Activated B cell treated with CpG ODN at 0.5 μM for 24 hours (primary cell): ENCODE measurements at regions not wholly inside any gene's neighbourhood (a gene's known extent, or its start where the extent isn't known, plus 50 kb on each side); places are given as distances from the start of the nearest gene placed in this dataset.

ENCODE experiments used
- ATAC-seq: fragments of 200-7000 bp; cut with Tn5 transposase; one replicate; pipeline ENCODE4 v1.10.0; 2021; ENCODE audit warnings: low read depth, mild to moderate bottlenecking, moderate library complexity
- CTCF ChIA-PET: fragments of 350-600 bp; sonication (Branson Sonifier 250); formaldehyde crosslinking; loops from one replicate; lab custom pipeline; 2021; ENCODE audit warnings: antibody characterized with exemption; lab: Charles Lee
- POLR2A ChIA-PET: fragments of 350-600 bp; sonication (Branson Sonifier 250); formaldehyde crosslinking; loops from one replicate; lab custom pipeline; 2021; ENCODE audit warnings: antibody characterized with exemption; lab: Charles Lee
- DNase-seq: peaks from one replicate; pipeline ENCODE4 v3.0.0; 2022
- H3K27ac Mint-ChIP-seq: one replicate; pipeline ENCODE4 v1.8.0; 2020; ENCODE audit warnings: mixed read lengths
- H3K27me3 Mint-ChIP-seq: one replicate; pipeline ENCODE4 v1.8.0; 2021; ENCODE audit warnings: mixed read lengths
- H3K36me3 Mint-ChIP-seq: one replicate; pipeline ENCODE4 v1.8.0; 2021; ENCODE audit warnings: low read depth, mixed read lengths
- H3K4me1 Mint-ChIP-seq: one replicate; pipeline ENCODE4 v1.8.0; 2021; ENCODE audit warnings: mixed read lengths
- H3K4me3 Mint-ChIP-seq: one replicate; pipeline ENCODE4 v1.8.0; 2020; ENCODE audit warnings: mild to moderate bottlenecking, mixed read lengths
- H3K9me3 Mint-ChIP-seq: one replicate; pipeline ENCODE4 v1.8.0; 2020; ENCODE audit warnings: mixed read lengths
- intact Hi-C: fragments of 100-400 bp; cut with micrococcal nuclease; formaldehyde crosslinking; loops from one replicate; pipeline ENCODE4 v1.15.1; 2024
- TF ChIP-seq, protein P1 (sequence below): fragments of 200-600 bp; IDR thresholded peaks from one replicate; pipeline ENCODE4 v1.8.0; 2022; ENCODE audit warnings: antibody characterized with exemption, mild to moderate bottlenecking

- H3K27ac Mint-ChIP-seq: no peak overlapping the region
- no peak for DNase-seq
- no peak for ATAC-seq
- intact Hi-C loops: no loop called here
- CTCF ChIA-PET: no interaction called here
- no peaks in the 10 kb centered on the region for H3K9me3 Mint-ChIP-seq
- POLR2A ChIA-PET: no interaction called here
- H3K36me3 Mint-ChIP-seq: no peaks in the 10 kb centered on the region
- TF ChIP-seq, protein P1, sequence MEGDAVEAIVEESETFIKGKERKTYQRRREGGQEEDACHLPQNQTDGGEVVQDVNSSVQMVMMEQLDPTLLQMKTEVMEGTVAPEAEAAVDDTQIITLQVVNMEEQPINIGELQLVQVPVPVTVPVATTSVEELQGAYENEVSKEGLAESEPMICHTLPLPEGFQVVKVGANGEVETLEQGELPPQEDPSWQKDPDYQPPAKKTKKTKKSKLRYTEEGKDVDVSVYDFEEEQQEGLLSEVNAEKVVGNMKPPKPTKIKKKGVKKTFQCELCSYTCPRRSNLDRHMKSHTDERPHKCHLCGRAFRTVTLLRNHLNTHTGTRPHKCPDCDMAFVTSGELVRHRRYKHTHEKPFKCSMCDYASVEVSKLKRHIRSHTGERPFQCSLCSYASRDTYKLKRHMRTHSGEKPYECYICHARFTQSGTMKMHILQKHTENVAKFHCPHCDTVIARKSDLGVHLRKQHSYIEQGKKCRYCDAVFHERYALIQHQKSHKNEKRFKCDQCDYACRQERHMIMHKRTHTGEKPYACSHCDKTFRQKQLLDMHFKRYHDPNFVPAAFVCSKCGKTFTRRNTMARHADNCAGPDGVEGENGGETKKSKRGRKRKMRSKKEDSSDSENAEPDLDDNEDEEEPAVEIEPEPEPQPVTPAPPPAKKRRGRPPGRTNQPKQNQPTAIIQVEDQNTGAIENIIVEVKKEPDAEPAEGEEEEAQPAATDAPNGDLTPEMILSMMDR: no peak
- peaks cover 8% of the 10 kb centered on the region for H3K27me3 Mint-ChIP-seq
- no peaks in the 10 kb centered on the region for H3K4me1 Mint-ChIP-seq
- no peak overlapping the region for H3K4me3 Mint-ChIP-seq
Measured at GRCh38 chr1:47656719-47657685, 219.2 kb downstream of the FOXD2 start.

DNA sequence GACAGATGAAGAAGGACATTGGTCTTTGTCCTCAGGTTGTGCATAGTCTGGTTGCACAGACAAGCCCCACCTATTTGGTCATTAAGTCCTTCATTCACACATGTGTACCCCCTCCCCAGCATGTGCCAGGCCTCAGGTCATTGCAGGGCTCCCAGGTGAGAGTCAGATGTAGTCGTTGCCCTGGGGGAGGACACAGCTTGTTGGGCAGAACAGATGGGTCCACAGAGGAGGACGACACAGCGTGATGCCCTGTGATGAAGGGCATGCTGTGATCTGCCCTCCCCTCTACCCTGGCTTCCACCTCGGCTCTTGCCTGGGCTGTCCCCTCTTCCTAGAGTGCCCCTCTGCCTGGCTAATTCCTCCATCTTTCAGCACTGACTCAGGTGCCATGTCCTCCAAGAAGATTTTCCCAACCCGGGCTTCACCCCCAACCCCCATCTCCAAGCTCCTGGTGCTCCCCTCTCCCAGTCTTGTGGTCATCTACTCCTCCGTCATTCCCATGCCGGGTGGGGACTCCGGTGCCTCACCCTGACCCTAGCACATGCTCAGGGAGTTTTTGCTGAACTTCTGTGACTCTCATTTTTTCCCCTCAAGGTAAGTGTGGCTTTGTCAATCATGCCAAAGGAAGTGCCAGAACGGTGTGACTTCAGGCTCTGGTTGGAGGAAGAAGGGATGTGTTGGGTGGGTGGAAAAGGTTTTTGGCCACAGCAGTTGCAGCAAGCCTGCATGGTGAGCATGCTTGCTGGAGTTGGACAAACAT is 220.5 kb downstream of the FOXD2 start:
- H3K4me1 Mint-ChIP-seq: no peaks in the 10 kb centered on the region
- no peaks in the 10 kb centered on the region for H3K9me3 Mint-ChIP-seq
- intact Hi-C loops: no loop called here
- no peak overlapping the region for H3K4me3 Mint-ChIP-seq
- peaks cover 8% of the 10 kb centered on the region for H3K27me3 Mint-ChIP-seq
- DNase-seq (no peak), ATAC-seq (no peak)
- H3K36me3 Mint-ChIP-seq: no peaks in the 10 kb centered on the region
- ChIA-PET POLR2A (no interaction called here), CTCF (no interaction called here)
- TF ChIP-seq, protein P1: no peak
- no peak overlapping the region for H3K27ac Mint-ChIP-seq

GRCh38 chr1:47659146-47659545 is 221.3 kb downstream of the FOXD2 start:
- Mint-ChIP-seq H3K27ac (no peak overlapping the region), H3K4me1 (no peaks in the 10 kb centered on the region), H3K4me3 (no peak overlapping the region)

GRCh38 chr1:47660622-47661021 is 222.8 kb downstream of the FOXD2 start:
- Mint-ChIP-seq H3K4me3 (no peak overlapping the region), H3K27me3 (peaks cover 4% of the 10 kb centered on the region), H3K27ac (no peak overlapping the region), H3K9me3 (no peaks in the 10 kb centered on the region), H3K4me1 (no peaks in the 10 kb centered on the region), H3K36me3 (no peaks in the 10 kb centered on the region)
- DNase-seq (no peak), ATAC-seq (no peak)
- ChIA-PET CTCF (no interaction called here), POLR2A (no interaction called here)
- intact Hi-C loops: no loop called here
- TF ChIP-seq, protein P1: no peak

More at GRCh38 chr1:47659146-47659545, 221.3 kb downstream of the FOXD2 start:
- POLR2A ChIA-PET: no interaction called here
- ATAC-seq (no peak), DNase-seq (no peak)
- TF ChIP-seq, protein P1: no peak
- H3K9me3 Mint-ChIP-seq: no peaks in the 10 kb centered on the region
- H3K27me3 Mint-ChIP-seq: peaks cover 8% of the 10 kb centered on the region
- intact Hi-C loops: no loop called here
- no peaks in the 10 kb centered on the region for H3K36me3 Mint-ChIP-seq
- CTCF ChIA-PET: no interaction called here

- intact Hi-C loops: no loop called here
- H3K9me3 Mint-ChIP-seq: no peaks in the 10 kb centered on the region
- no peaks in the 10 kb centered on the region for H3K36me3 Mint-ChIP-seq
- CTCF ChIA-PET: no interaction called here
- no peak overlapping the region for H3K4me3 Mint-ChIP-seq
- ATAC-seq: no peak
- POLR2A ChIA-PET: no interaction called here
- no peaks in the 10 kb centered on the region for H3K4me1 Mint-ChIP-seq
- H3K27ac Mint-ChIP-seq: no peak overlapping the region
- TF ChIP-seq, protein P1: no peak
- no peak for DNase-seq
- H3K27me3 Mint-ChIP-seq: peaks cover 4% of the 10 kb centered on the region
Measured at GRCh38 chr1:47661040-47661439, 223.2 kb downstream of the FOXD2 start.
